ENCODE measurements at regions not wholly inside any gene's neighbourhood (a gene's known extent, or its start where the extent isn't known, plus 50 kb on each side); places are given as distances from the start of the nearest gene placed in this dataset.

DNA sequence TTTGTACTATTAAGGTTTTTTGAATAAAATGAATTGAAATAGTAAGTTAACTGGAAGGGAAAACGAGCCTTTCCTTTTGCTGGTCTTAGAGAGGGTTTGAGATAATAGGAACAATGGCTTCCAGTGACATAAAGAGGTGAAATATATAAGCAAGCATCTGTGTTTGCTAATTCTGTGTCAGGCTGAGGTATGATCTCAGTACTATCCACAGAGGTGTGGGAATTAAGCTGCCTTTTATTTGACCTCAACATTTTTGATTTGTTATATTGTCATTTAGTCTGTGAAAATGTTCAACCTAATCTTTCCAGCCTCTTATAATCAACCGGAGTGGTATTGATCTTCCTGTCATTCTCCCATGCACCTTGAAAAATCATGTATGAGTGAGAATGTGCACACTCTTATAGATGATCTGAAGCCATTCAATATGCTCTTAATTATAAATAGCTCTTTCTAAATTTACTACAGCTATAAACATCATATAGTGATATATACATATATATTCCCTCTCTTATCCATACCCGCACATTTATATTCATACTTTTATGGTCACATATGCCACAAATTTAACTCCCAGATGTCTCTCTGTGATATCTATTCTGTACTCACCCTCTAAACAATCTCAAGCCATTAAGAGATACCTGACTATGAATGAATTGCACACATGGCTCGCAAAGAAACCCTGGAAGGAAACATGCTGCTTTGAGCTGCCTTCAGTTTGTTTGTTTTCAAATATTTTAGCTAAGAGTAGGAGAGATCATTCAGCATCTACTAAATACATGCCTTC lies 754.7 kb upstream of the NRSN1 start:
- TF ChIP-seq, protein P1, sequence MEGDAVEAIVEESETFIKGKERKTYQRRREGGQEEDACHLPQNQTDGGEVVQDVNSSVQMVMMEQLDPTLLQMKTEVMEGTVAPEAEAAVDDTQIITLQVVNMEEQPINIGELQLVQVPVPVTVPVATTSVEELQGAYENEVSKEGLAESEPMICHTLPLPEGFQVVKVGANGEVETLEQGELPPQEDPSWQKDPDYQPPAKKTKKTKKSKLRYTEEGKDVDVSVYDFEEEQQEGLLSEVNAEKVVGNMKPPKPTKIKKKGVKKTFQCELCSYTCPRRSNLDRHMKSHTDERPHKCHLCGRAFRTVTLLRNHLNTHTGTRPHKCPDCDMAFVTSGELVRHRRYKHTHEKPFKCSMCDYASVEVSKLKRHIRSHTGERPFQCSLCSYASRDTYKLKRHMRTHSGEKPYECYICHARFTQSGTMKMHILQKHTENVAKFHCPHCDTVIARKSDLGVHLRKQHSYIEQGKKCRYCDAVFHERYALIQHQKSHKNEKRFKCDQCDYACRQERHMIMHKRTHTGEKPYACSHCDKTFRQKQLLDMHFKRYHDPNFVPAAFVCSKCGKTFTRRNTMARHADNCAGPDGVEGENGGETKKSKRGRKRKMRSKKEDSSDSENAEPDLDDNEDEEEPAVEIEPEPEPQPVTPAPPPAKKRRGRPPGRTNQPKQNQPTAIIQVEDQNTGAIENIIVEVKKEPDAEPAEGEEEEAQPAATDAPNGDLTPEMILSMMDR (IDR thresholded peaks at IDR 0.05), result no peak
- no peak for TF ChIP-seq POLR2A (IDR thresholded peaks at IDR 0.05)
